OCI-LY7 (cell line): ENCODE measurements at regions not wholly inside any gene's neighbourhood (a gene's known extent, or its start where the extent isn't known, plus 50 kb on each side); places are given as distances from the start of the nearest gene placed in this dataset.

ENCODE experiments used
- BruUV-seq: library from RNA; stranded (reverse); fragments of 400-500 nt; replicated peaks from 2 replicates; lab custom pipeline; 2021; lab: Mats Ljungman, UMichigan
- CTCF ChIA-PET: fragments of 300-600 bp; sonication (Branson Sonifier 250); formaldehyde crosslinking; loops from one replicate; lab custom pipeline; 2022; ENCODE audit warnings: antibody characterized with exemption; ENCODE audit not compliant: unreplicated experiment; lab: Charles Lee
- POLR2A ChIA-PET: fragments of 300-600 bp; sonication (Branson Sonifier 250); formaldehyde crosslinking; loops from one replicate; lab custom pipeline; 2022; ENCODE audit warnings: antibody characterized with exemption; lab: Charles Lee
- DNase-seq: peaks from one replicate; pipeline ENCODE4 v3.0.0-alpha.2; 2015; ENCODE audit warnings: low spot score
- H2AFZ ChIP-seq: fragments of 200-600 bp; sonication (generic), shearing (Covaris generic); 2 replicates; pipeline ENCODE4 v1.6.1; 2014; ENCODE audit warnings: mild to moderate bottlenecking, antibody characterized with exemption, low read length, moderate library complexity
- H3K27ac ChIP-seq: fragments of 200-600 bp; sonication (generic); 2 replicates; pipeline ENCODE4 v1.5.1; 2014; ENCODE audit warnings: mixed run types, low read depth, mild to moderate bottlenecking, moderate library complexity, low read length, inconsistent platforms; ENCODE audit not compliant: poor library complexity, severe bottlenecking
- H3K36me3 ChIP-seq: fragments of 200-600 bp; sonication (generic); 2 replicates; pipeline ENCODE4 v1.6.1; 2014; ENCODE audit warnings: mild to moderate bottlenecking, antibody characterized with exemption, low read length, moderate library complexity, mixed read lengths; ENCODE audit not compliant: insufficient read depth
- H3K4me1 ChIP-seq: fragments of 200-600 bp; sonication (generic); 2 replicates; pipeline ENCODE4 v1.5.1; 2014; ENCODE audit warnings: mild to moderate bottlenecking, low read length; ENCODE audit not compliant: insufficient read depth, poor library complexity, severe bottlenecking
- H3K4me2 ChIP-seq: fragments of 200-600 bp; sonication (generic); 2 replicates; pipeline ENCODE4 v1.6.1; 2014; ENCODE audit warnings: mild to moderate bottlenecking, low read length
- H3K4me3 ChIP-seq: fragments of 200-600 bp; sonication (generic); 2 replicates; pipeline ENCODE4 v1.5.1; 2014; ENCODE audit warnings: mild to moderate bottlenecking, low read depth, low read length; ENCODE audit not compliant: poor library complexity, severe bottlenecking
- H3K79me2 ChIP-seq: fragments of 200-600 bp; sonication (generic); 2 replicates; pipeline ENCODE4 v1.6.1; 2016; ENCODE audit warnings: low read depth, mild to moderate bottlenecking, low read length, moderate library complexity, mixed read lengths; ENCODE audit not compliant: insufficient read depth
- H3K9me2 ChIP-seq: fragments of 200-600 bp; sonication (generic); 2 replicates; pipeline ENCODE4 v1.6.1; 2016; ENCODE audit warnings: mild to moderate bottlenecking, low read length, mixed read lengths; ENCODE audit not compliant: insufficient read depth
- H3K9me3 ChIP-seq: fragments of 200-600 bp; sonication (generic); 2 replicates; pipeline ENCODE4 v1.6.1; 2014; ENCODE audit warnings: mild to moderate bottlenecking, mixed run types, low read length, mixed read lengths
- H4K20me1 ChIP-seq: fragments of 200-600 bp; sonication (generic); 2 replicates; pipeline ENCODE4 v1.6.1; 2014; ENCODE audit warnings: mild to moderate bottlenecking, antibody characterized with exemption, low read length, moderate library complexity, mixed read lengths; ENCODE audit not compliant: insufficient read depth
- CTCF ChIP-seq: fragments of 200-600 bp; sonication (generic); conservative IDR thresholded peaks from 2 replicates; pipeline ENCODE4 v1.5.1; 2014; ENCODE audit warnings: mild to moderate bottlenecking, antibody characterized with exemption, low read length, moderate library complexity, mixed read lengths
- EZH2phosphoT487 ChIP-seq: fragments of 200-600 bp; sonication (generic); IDR thresholded peaks from 2 replicates; pipeline ENCODE4 v1.6.1; 2018; ENCODE audit warnings: low read depth, borderline replicate concordance, mild to moderate bottlenecking, mixed run types, antibody characterized with exemption, low read length, moderate library complexity, mixed read lengths
- intact Hi-C: fragments of 100-400 bp; cut with micrococcal nuclease; formaldehyde crosslinking; loops from one replicate; pipeline ENCODE4 v1.10.0; 2022; ENCODE audit not compliant: unreplicated experiment

DNA sequence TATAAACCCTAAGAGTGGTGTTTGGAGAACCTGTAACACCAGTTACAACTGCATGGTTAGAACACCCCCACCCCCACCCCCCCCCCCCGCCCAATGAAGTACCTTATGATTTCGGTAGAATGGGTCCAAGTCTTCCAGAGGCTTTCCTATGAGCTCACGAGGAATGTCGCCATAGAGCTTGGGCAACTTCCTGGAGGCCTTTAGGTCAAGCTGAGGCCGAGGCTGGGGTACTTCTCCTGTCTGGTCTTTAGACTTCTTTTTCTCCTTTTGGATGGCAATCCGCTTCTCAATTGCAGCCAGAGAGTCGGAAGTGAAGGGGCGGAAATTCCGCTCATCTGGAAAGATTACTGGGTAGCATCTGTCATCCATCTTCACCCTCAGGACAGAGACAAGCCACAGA lies 101.8 kb downstream of the SCN11A start:
- intact Hi-C loops: no loop called here
- no peaks in the 10 kb centered on the region for H3K36me3 ChIP-seq
- BruUV-seq: no TSS peak
- no peaks in the 10 kb centered on the region for H4K20me1 ChIP-seq
- H3K9me3 ChIP-seq: no peaks in the 10 kb centered on the region
- no peak overlapping the region for H3K4me3 ChIP-seq
- no peaks in the 10 kb centered on the region for H3K4me1 ChIP-seq
- no peak overlapping the region for H2AFZ ChIP-seq
- DNase-seq: no peak
- H3K79me2 ChIP-seq: no peaks in the 10 kb centered on the region
- no peak overlapping the region for H3K27ac ChIP-seq
- no peak for TF ChIP-seq EZH2phosphoT487
- no peak for TF ChIP-seq CTCF
- no peak overlapping the region for H3K4me2 ChIP-seq
- H3K9me2 ChIP-seq: no peaks in the 10 kb centered on the region
- POLR2A ChIA-PET: no interaction called here
- CTCF ChIA-PET: no interaction called here

GRCh38 chr3:38940394-38940793 lies 111.3 kb downstream of the SCN11A start:
- no peaks in the 10 kb centered on the region for H3K79me2 ChIP-seq
- H3K9me3 ChIP-seq: no peaks in the 10 kb centered on the region
- H3K4me1 ChIP-seq: no peaks in the 10 kb centered on the region
- H3K36me3 ChIP-seq: no peaks in the 10 kb centered on the region
- H3K27ac ChIP-seq: no peak overlapping the region
- CTCF ChIA-PET: no interaction called here
- H3K4me3 ChIP-seq: no peak overlapping the region
- H3K9me2 ChIP-seq: no peaks in the 10 kb centered on the region
- H4K20me1 ChIP-seq: no peaks in the 10 kb centered on the region
- no peak overlapping the region for H2AFZ ChIP-seq
- POLR2A ChIA-PET: no interaction called here
- DNase-seq: no peak
- intact Hi-C loops: no loop called here
- no peak overlapping the region for H3K4me2 ChIP-seq
- no TSS peak for BruUV-seq
- TF ChIP-seq CTCF (no peak), EZH2phosphoT487 (no peak)

DNA sequence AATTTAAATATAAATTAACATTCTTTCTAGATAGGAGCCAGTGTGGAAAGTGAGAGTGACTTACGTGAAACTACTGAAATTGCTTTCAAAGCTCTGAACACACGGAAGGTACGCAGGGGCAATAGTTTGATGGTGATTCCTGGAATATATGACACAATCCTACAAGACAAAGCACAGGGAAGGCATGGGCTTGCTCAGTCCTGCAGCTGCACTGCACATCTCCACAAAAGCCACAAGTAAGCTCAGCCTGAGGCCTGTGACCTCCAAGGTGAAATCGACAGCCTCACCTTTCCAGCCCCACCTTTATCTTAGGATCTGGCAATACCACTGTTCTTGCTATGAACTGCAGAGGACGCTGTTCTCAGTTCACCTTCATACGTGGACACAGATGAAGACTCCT lies 109.3 kb upstream of the SCN10A start:
- TF ChIP-seq EZH2phosphoT487 (no peak), CTCF (no peak)
- Histone ChIP-seq H3K4me2 (no peak overlapping the region), H3K36me3 (no peaks in the 10 kb centered on the region), H3K9me2 (no peaks in the 10 kb centered on the region), H4K20me1 (no peaks in the 10 kb centered on the region), H3K79me2 (no peaks in the 10 kb centered on the region), H3K4me3 (no peak overlapping the region), H3K4me1 (no peaks in the 10 kb centered on the region), H3K27ac (no peak overlapping the region), H2AFZ (no peak overlapping the region), H3K9me3 (no peaks in the 10 kb centered on the region)
- intact Hi-C loops: no loop called here
- ChIA-PET POLR2A (no interaction called here), CTCF (no interaction called here)
- no TSS peak for BruUV-seq
- DNase-seq: no peak
